Neural cell (in vitro differentiated cells): ENCODE measurements at regions not wholly inside any gene's neighbourhood (a gene's known extent, or its start where the extent isn't known, plus 50 kb on each side); places are given as distances from the start of the nearest gene placed in this dataset.

Experiments used
- H2AFZ ChIP-seq: fragments of 200-600, 300-800 bp; sonication (generic), shearing (Covaris generic); 2 replicates; pipeline ENCODE4 v1.6.0; 2014; ENCODE audit warnings: low read depth, mild to moderate bottlenecking, antibody characterized with exemption, low read length, moderate library complexity
- H3F3A ChIP-seq: fragments of 200-600 bp; shearing (Covaris generic); 2 replicates; pipeline ENCODE4 v1.6.1; 2016; ENCODE audit warnings: mild to moderate bottlenecking, moderate library complexity, mixed read lengths, antibody characterized with exemption, low read length; ENCODE audit not compliant: insufficient read depth, poor library complexity, severe bottlenecking
- H3K27ac ChIP-seq: fragments of 200-600, 300-800 bp; sonication (generic), shearing (Covaris generic); 2 replicates; pipeline ENCODE4 v1.5.1; 2014; ENCODE audit warnings: mild to moderate bottlenecking, low read length, moderate library complexity
- H3K27me3 ChIP-seq: fragments of 300-800, 200-600 bp; sonication (generic), shearing (Covaris generic); 2 replicates; pipeline ENCODE4 v1.6.0; 2014; ENCODE audit warnings: mild to moderate bottlenecking, low read depth, low read length, moderate library complexity; ENCODE audit not compliant: insufficient read depth
- H3K36me3 ChIP-seq: fragments of 300-800, 200-600 bp; sonication (generic), shearing (Covaris generic); 2 replicates; pipeline ENCODE4 v1.5.1; 2014; ENCODE audit warnings: mild to moderate bottlenecking, antibody characterized with exemption, low read length, moderate library complexity; ENCODE audit not compliant: insufficient read depth
- H3K4me2 ChIP-seq: fragments of 300-800, 200-600 bp; sonication (generic), shearing (Covaris generic); 2 replicates; pipeline ENCODE4 v1.6.0; 2014; ENCODE audit warnings: mild to moderate bottlenecking, low read length
- H3K4me3 ChIP-seq: fragments of 300-800, 200-600 bp; sonication (generic), shearing (Covaris generic); 2 replicates; pipeline ENCODE4 v1.5.1; 2014; ENCODE audit warnings: mild to moderate bottlenecking, low read length, moderate library complexity
- H3K79me2 ChIP-seq: fragments of 200-600 bp; shearing (Covaris generic); replicated peaks from 2 replicates; pipeline ENCODE4 v1.6.0; 2014; ENCODE audit warnings: mild to moderate bottlenecking, low read length, moderate library complexity; ENCODE audit not compliant: insufficient read depth
- H3K9ac ChIP-seq: fragments of 300-800, 200-600 bp; sonication (generic), shearing (Covaris generic); 2 replicates; pipeline ENCODE4 v1.6.1; 2016; ENCODE audit warnings: mild to moderate bottlenecking, low read length, mixed read lengths
- H3K9me2 ChIP-seq: fragments of 200-600 bp; shearing (Covaris generic); 2 replicates; pipeline ENCODE4 v1.6.1; 2016; ENCODE audit warnings: mild to moderate bottlenecking, low read length, mixed read lengths; ENCODE audit not compliant: insufficient read depth
- H3K9me3 ChIP-seq: fragments of 200-600, 300-800 bp; sonication (generic), shearing (Covaris generic); 2 replicates; pipeline ENCODE4 v1.6.1; 2016; ENCODE audit warnings: mild to moderate bottlenecking, mixed run types, low read length, moderate library complexity, mixed read lengths
- H4K20me1 ChIP-seq: fragments of 200-600 bp; shearing (Covaris generic); 2 replicates; pipeline ENCODE4 v1.6.1; 2016; ENCODE audit warnings: mild to moderate bottlenecking, mixed run types; ENCODE audit not compliant: insufficient read depth
- EP300 ChIP-seq: fragments of 450-650 bp; conservative IDR thresholded peaks from 2 replicates; pipeline ENCODE4 v1.6.1; 2014; ENCODE audit warnings: antibody characterized with exemption, mild to moderate bottlenecking, moderate library complexity; ENCODE audit not compliant: poor library complexity, severe bottlenecking
- EZH2 ChIP-seq: fragments of 200-600, 300-800 bp; shearing (Covaris generic), sonication (generic); IDR thresholded peaks from 2 replicates; pipeline ENCODE4 v1.6.1; 2014; ENCODE audit warnings: antibody characterized with exemption, low read length, borderline replicate concordance, mild to moderate bottlenecking; ENCODE audit not compliant: insufficient read depth, poor library complexity, severe bottlenecking
- MXI1 ChIP-seq: fragments of 450-650 bp; conservative IDR thresholded peaks from 2 replicates; pipeline ENCODE4 v1.6.1; 2014; ENCODE audit warnings: antibody characterized with exemption, mild to moderate bottlenecking; ENCODE audit not compliant: poor library complexity, severe bottlenecking
- POLR2AphosphoS5 ChIP-seq: IDR thresholded peaks from 2 replicates; pipeline ENCODE4 v1.6.1; 2012
- RAD21 ChIP-seq: fragments of 450-650 bp; conservative IDR thresholded peaks from 2 replicates; pipeline ENCODE4 v1.6.1; 2014; ENCODE audit warnings: antibody characterized with exemption, mild to moderate bottlenecking, moderate library complexity
- SMC3 ChIP-seq: fragments of 450-650 bp; conservative IDR thresholded peaks from 2 replicates; pipeline ENCODE4 v1.6.1; 2014; ENCODE audit warnings: antibody characterized with exemption, mild to moderate bottlenecking, moderate library complexity; ENCODE audit not compliant: poor library complexity
- TAF1 ChIP-seq: IDR thresholded peaks from 2 replicates; pipeline ENCODE4 v1.6.1; 2012; ENCODE audit warnings: low read depth
- TF ChIP-seq, protein P1 (sequence below): IDR thresholded peaks from 2 replicates; pipeline ENCODE4 v1.6.1; 2012; ENCODE audit warnings: borderline replicate concordance
- TF ChIP-seq, protein P2 (sequence below): fragments of 450-650 bp; IDR thresholded peaks from 2 replicates; pipeline ENCODE4 v1.5.1; 2014; ENCODE audit warnings: antibody characterized with exemption, mild to moderate bottlenecking, moderate library complexity; ENCODE audit not compliant: poor library complexity, severe bottlenecking

GRCh38 chr17:68190495-68190894, 57.3 kb upstream of the AMZ2 start:
- Histone ChIP-seq H3F3A (no peaks in the 10 kb centered on the region), H2AFZ (no peak overlapping the region), H4K20me1 (no peaks in the 10 kb centered on the region), H3K27me3 (peaks cover 36% of the 10 kb centered on the region), H3K9me3 (no peaks in the 10 kb centered on the region), H3K27ac (no peak overlapping the region), H3K4me3 (no peak overlapping the region), H3K36me3 (no peaks in the 10 kb centered on the region), H3K4me2 (no peak overlapping the region), H3K9ac (no peak overlapping the region), H3K9me2 (no peaks in the 10 kb centered on the region), H3K79me2 (no peaks in the 10 kb centered on the region)
- TF ChIP-seq RAD21 (no peak), MXI1 (no peak), SMC3 (no peak), EP300 (no peak), POLR2AphosphoS5 (no peak), TAF1 (no peak), EZH2 (no peak)
- TF ChIP-seq, protein P1, sequence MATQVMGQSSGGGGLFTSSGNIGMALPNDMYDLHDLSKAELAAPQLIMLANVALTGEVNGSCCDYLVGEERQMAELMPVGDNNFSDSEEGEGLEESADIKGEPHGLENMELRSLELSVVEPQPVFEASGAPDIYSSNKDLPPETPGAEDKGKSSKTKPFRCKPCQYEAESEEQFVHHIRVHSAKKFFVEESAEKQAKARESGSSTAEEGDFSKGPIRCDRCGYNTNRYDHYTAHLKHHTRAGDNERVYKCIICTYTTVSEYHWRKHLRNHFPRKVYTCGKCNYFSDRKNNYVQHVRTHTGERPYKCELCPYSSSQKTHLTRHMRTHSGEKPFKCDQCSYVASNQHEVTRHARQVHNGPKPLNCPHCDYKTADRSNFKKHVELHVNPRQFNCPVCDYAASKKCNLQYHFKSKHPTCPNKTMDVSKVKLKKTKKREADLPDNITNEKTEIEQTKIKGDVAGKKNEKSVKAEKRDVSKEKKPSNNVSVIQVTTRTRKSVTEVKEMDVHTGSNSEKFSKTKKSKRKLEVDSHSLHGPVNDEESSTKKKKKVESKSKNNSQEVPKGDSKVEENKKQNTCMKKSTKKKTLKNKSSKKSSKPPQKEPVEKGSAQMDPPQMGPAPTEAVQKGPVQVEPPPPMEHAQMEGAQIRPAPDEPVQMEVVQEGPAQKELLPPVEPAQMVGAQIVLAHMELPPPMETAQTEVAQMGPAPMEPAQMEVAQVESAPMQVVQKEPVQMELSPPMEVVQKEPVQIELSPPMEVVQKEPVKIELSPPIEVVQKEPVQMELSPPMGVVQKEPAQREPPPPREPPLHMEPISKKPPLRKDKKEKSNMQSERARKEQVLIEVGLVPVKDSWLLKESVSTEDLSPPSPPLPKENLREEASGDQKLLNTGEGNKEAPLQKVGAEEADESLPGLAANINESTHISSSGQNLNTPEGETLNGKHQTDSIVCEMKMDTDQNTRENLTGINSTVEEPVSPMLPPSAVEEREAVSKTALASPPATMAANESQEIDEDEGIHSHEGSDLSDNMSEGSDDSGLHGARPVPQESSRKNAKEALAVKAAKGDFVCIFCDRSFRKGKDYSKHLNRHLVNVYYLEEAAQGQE, result no peak
- TF ChIP-seq, protein P2, sequence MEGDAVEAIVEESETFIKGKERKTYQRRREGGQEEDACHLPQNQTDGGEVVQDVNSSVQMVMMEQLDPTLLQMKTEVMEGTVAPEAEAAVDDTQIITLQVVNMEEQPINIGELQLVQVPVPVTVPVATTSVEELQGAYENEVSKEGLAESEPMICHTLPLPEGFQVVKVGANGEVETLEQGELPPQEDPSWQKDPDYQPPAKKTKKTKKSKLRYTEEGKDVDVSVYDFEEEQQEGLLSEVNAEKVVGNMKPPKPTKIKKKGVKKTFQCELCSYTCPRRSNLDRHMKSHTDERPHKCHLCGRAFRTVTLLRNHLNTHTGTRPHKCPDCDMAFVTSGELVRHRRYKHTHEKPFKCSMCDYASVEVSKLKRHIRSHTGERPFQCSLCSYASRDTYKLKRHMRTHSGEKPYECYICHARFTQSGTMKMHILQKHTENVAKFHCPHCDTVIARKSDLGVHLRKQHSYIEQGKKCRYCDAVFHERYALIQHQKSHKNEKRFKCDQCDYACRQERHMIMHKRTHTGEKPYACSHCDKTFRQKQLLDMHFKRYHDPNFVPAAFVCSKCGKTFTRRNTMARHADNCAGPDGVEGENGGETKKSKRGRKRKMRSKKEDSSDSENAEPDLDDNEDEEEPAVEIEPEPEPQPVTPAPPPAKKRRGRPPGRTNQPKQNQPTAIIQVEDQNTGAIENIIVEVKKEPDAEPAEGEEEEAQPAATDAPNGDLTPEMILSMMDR, result no peak

- H3K4me2 ChIP-seq, result no peak overlapping the region
- no peak for TF ChIP-seq MXI1
- TF ChIP-seq EZH2, result peak; percentile 62
- no peaks in the 10 kb centered on the region for H3K9me3 ChIP-seq
- no peaks in the 10 kb centered on the region for H3K9me2 ChIP-seq
- H2AFZ ChIP-seq, result no peak overlapping the region
- no peaks in the 10 kb centered on the region for H3K79me2 ChIP-seq
- H3K27me3 ChIP-seq, result peaks cover 89% of the 10 kb centered on the region
- H3K9ac ChIP-seq, result no peak overlapping the region
- H3K36me3 ChIP-seq, result no peaks in the 10 kb centered on the region
- no peak overlapping the region for H3K27ac ChIP-seq
- no peaks in the 10 kb centered on the region for H4K20me1 ChIP-seq
- peak overlapping the region; percentile 66 for H3K4me3 ChIP-seq
- no peaks in the 10 kb centered on the region for H3F3A ChIP-seq
These were observed 52.0 kb upstream of the AMZ2 start for GRCh38 chr17:68195667-68196393.
